Lung (tissue), 11 donors: ENCODE measurements at regions not wholly inside any gene's neighbourhood (a gene's known extent, or its start where the extent isn't known, plus 50 kb on each side); places are given as distances from the start of the nearest gene placed in this dataset.

ENCODE experiments used
- ATAC-seq: fragments of 200-7000 bp; cut with Tn5 transposase; one replicate; pipeline ENCODE4 v1.9.1; 2020; ENCODE audit warnings: moderate number of reproducible peaks; ENCODE audit not compliant: insufficient read depth, low FRiP score
- DNase-seq, 3 donors: peaks; one replicate each; pipeline ENCODE4 v3.0.0-alpha.2; 2013 to 2017
- H3K27ac ChIP-seq, 2 donors: one replicate each; pipeline ENCODE4 v1.5.1; 2013; ENCODE audit warnings: mild to moderate bottlenecking in 2 of 2, moderate library complexity in 2 of 2, control low read depth in 1 of 2, inconsistent platforms in 1 of 2, low read depth in 1 of 2, low read length in 1 of 2
- H3K27me3 ChIP-seq, 3 donors: one replicate each; pipeline ENCODE4 v1.5.1; 2013; ENCODE audit warnings: low read length in 2 of 3; ENCODE audit not compliant: control insufficient read depth in 3 of 3, insufficient read depth in 3 of 3
- H3K36me3 ChIP-seq, 4 donors: one replicate each; pipeline ENCODE4 v1.5.1; 2013; ENCODE audit warnings: low read length in 4 of 4, mild to moderate bottlenecking in 1 of 4, moderate library complexity in 1 of 4; ENCODE audit not compliant: control insufficient read depth in 4 of 4, insufficient read depth in 4 of 4
- H3K4me1 ChIP-seq, 5 donors: one replicate each; pipeline ENCODE4 v1.5.1; 2013; ENCODE audit warnings: low read length in 5 of 5, mild to moderate bottlenecking in 2 of 5, moderate library complexity in 1 of 5; ENCODE audit not compliant: control insufficient read depth in 5 of 5, insufficient read depth in 5 of 5
- H3K4me3 ChIP-seq: one replicate; pipeline ENCODE4 v1.5.1; 2013; ENCODE audit warnings: mild to moderate bottlenecking, control low read depth, moderate library complexity
- H3K9ac ChIP-seq, 2 donors: one replicate each; pipeline ENCODE4 v1.5.1; 2013; ENCODE audit warnings: low read length in 2 of 2, control low read depth in 1 of 2; ENCODE audit not compliant: insufficient read depth in 1 of 2
- H3K9me3 ChIP-seq, 4 donors: one replicate each; pipeline ENCODE4 v1.5.1; 2013; ENCODE audit warnings: low read length in 3 of 4, mild to moderate bottlenecking in 1 of 4, moderate library complexity in 1 of 4; ENCODE audit not compliant: control insufficient read depth in 4 of 4, insufficient read depth in 3 of 4
- WGBS, 2 donors: extraction: QIAGEN DNeasy Blood & Tissue Kit; methylation state at CpG; one replicate each; pipeline ENCODE4 v1.1.7; 2013; 5-methylcytosine and 5-hydroxymethylcytosine counted together
- TF ChIP-seq, protein P1 (sequence below): IDR thresholded peaks from 2 replicates; pipeline ENCODE4 v1.5.1; 2012; ENCODE audit warnings: mild to moderate bottlenecking; ENCODE audit errors: control extremely low read depth, extremely low read depth
- donor health status: control.
- donor health status: control.
- donor health status: Bipolar disorder and iron deficiency.
- donor health status: healthy.
- donor health status: DM: yes; HTN: yes; CAD: no.

DNA sequence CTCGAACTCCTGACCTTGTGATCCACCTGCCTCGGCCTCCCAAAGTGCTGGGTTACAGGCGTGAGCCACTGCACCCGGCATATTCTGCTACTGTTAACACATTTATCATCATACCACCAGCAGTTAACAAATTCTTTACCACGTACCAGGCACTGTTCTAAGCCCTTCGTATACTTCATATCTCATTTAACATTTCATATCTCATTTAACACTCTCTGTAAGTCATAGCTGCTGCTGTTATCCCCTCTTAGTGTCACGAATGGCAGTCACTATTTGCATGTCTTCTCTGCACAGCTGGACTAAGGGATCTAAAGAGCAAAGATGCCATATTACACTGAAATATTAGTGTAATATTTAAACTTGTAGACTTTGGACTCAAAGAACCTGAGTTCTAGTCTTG is 462.5 kb upstream of the DAB1 start:
- H3K4me1 ChIP-seq = peaks cover 0 to 3% (median 0%) of the 10 kb centered on the region in 5 donors
- no peaks in the 10 kb centered on the region for H3K36me3 ChIP-seq
- TF ChIP-seq, protein P1, sequence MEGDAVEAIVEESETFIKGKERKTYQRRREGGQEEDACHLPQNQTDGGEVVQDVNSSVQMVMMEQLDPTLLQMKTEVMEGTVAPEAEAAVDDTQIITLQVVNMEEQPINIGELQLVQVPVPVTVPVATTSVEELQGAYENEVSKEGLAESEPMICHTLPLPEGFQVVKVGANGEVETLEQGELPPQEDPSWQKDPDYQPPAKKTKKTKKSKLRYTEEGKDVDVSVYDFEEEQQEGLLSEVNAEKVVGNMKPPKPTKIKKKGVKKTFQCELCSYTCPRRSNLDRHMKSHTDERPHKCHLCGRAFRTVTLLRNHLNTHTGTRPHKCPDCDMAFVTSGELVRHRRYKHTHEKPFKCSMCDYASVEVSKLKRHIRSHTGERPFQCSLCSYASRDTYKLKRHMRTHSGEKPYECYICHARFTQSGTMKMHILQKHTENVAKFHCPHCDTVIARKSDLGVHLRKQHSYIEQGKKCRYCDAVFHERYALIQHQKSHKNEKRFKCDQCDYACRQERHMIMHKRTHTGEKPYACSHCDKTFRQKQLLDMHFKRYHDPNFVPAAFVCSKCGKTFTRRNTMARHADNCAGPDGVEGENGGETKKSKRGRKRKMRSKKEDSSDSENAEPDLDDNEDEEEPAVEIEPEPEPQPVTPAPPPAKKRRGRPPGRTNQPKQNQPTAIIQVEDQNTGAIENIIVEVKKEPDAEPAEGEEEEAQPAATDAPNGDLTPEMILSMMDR = no peak
- ATAC-seq = no peak
- H3K4me3 ChIP-seq = no peak overlapping the region
- peaks cover 0 to 2% (median 0%) of the 10 kb centered on the region in 3 donors for H3K27me3 ChIP-seq
- H3K9me3 ChIP-seq = no peaks in the 10 kb centered on the region
- DNase-seq = no peak
- no peak overlapping the region for H3K9ac ChIP-seq
- WGBS, 2 donors = 88 to 89% methylated on average over 7 of the region's 7 CpGs
- no peak overlapping the region for H3K27ac ChIP-seq

DNA sequence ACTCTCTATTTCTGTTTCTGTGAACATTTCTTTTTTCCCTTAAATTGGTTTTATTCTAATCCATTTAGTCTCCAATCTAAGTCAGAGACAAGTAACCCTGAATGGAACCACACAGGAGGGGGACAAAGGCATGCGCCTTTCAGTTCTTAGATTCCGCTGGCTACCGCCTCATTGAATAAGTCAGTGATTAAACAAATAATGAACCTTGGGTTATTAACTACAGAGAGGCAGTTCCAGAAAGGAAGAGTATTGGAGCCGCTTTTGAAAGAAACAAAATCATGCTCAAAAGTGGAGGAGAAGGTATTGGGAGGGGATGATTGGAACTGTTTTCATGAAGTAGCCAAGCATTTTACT is 459.8 kb upstream of the DAB1 start:
- Histone ChIP-seq H3K27ac (no peak overlapping the region), H3K4me1 (no peaks in the 10 kb centered on the region), H3K9ac (no peak overlapping the region), H3K9me3 (no peaks in the 10 kb centered on the region), H3K27me3 (peaks cover 0 to 2% (median 0%) of the 10 kb centered on the region in 3 donors), H3K36me3 (no peaks in the 10 kb centered on the region), H3K4me3 (no peak overlapping the region)
- DNase-seq (no peak), ATAC-seq (no peak)
- TF ChIP-seq, protein P1 = no peak
- WGBS, 2 donors = 85 to 98% methylated on average over 4 of the region's 4 CpGs

DNA sequence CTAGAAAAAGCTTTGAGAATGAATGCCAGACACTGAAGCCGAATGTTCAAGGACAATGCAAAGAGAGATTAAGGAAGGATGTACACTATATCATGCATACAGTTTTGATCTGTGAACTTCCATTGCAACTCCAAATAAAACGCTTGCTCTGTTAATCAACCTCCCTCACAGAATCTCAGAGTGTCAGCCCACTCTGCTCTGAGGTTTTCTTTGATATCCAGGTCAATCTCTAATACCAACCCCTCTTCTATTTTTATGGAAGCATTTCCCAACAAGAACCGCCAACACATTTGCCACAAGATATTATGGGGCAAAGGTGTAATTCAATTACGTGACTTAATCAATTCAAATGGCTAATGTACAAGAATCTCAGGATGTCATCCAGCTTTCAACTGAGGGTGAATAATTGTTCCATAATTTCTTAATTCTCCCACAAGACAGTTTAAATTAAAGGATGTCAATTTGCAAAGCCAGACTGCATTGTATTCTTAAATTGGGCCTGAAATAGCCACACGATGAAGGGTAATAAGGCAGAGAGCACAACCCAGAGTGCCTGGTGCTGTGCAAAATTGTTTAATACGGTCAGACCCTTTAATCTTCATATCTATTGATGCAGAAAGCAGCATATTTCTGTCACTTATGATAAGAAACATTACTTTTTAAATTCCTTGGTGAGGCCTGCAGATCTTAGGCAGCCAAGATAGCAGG is 459.2 kb upstream of the DAB1 start:
- Histone ChIP-seq H3K27ac (no peak overlapping the region), H3K4me3 (no peak overlapping the region), H3K9me3 (no peaks in the 10 kb centered on the region), H3K4me1 (no peaks in the 10 kb centered on the region), H3K27me3 (peaks cover 0 to 2% (median 0%) of the 10 kb centered on the region in 3 donors), H3K36me3 (no peaks in the 10 kb centered on the region), H3K9ac (no peak overlapping the region)
- TF ChIP-seq, protein P1 = no peak
- no peak for ATAC-seq
- no peak for DNase-seq
- WGBS, 2 donors = 85 to 92% methylated on average over 6 of the region's 6 CpGs

DNA sequence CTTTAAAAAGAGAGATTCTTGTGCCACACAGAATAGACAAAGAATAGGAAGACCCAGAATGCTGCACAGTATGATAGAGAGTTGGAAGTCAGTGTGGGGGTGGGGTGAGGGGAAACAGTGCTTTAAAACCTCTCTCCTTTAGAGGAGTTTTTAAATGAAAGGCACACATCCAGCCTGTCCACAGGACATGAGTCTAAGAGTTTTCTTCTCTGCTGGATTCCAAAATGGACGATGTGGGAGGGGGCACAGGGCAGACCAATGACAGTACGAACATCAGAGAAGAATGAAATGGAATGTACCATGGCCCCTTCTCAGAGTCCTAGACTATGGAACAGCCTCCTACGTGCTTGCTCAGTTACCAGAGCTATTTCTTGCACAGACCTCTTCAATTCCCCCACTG is 458.2 kb upstream of the DAB1 start:
- TF ChIP-seq, protein P1 = no peak
- WGBS, 2 donors = 83 to 84% methylated on average over 3 of the region's 3 CpGs

More for the DNA sequence above, 458.2 kb upstream of the DAB1 start:
- no peak overlapping the region for H3K4me3 ChIP-seq
- H3K4me1 ChIP-seq = no peaks in the 10 kb centered on the region
- ATAC-seq = no peak
- no peak overlapping the region for H3K27ac ChIP-seq
- H3K9me3 ChIP-seq = no peaks in the 10 kb centered on the region
- H3K36me3 ChIP-seq = no peaks in the 10 kb centered on the region
- peaks cover 0 to 2% (median 0%) of the 10 kb centered on the region in 3 donors for H3K27me3 ChIP-seq
- no peak for DNase-seq
- no peak overlapping the region for H3K9ac ChIP-seq
